Body of pancreas (tissue), 4 donors: ENCODE measurements at regions not wholly inside any gene's neighbourhood (a gene's known extent, or its start where the extent isn't known, plus 50 kb on each side); places are given as distances from the start of the nearest gene placed in this dataset.
A peak's percentile ranks its signal among the peaks of the same experiment; 100 is the strongest.

ENCODE experiments used
- ATAC-seq: fragments of 150-250 bp; one replicate; pipeline ENCODE4 v1.9.1; 2016
- DNase-seq, 4 donors: peaks; one replicate each; pipeline ENCODE4 v3.0.0-alpha.2; 2019
- H3K27ac ChIP-seq, 4 donors: fragments of 200-600 bp; sonication (generic); 1 replicate in 3 of 4; 2 replicates in 1 of 4; pipeline versions ENCODE4 v1.5.1 to v1.6.1; 2016 to 2019; ENCODE audit warnings: mild to moderate bottlenecking in 1 of 4, mixed read lengths in 1 of 4, moderate library complexity in 1 of 4
- H3K27me3 ChIP-seq, 2 donors: fragments of 200-600 bp; sonication (generic); one replicate each; pipeline ENCODE4 v1.6.0; 2016; ENCODE audit warnings: mild to moderate bottlenecking in 1 of 2
- H3K36me3 ChIP-seq, 2 donors: fragments of 200-600 bp; sonication (generic); replicated peaks in 1 of 2; 2 replicates each; pipeline ENCODE4 v1.5.1; 2016; ENCODE audit warnings: low read depth in 2 of 2; ENCODE audit not compliant: insufficient read depth in 1 of 2
- H3K4me1 ChIP-seq: fragments of 200-600 bp; sonication (generic); one replicate; pipeline ENCODE4 v1.6.0; 2016
- H3K4me3 ChIP-seq, 2 donors: fragments of 200-600 bp; sonication (generic); 1 replicate in 1 of 2; 2 replicates in 1 of 2; pipeline ENCODE4 v1.5.1; 2016 to 2019
- H3K9me3 ChIP-seq, 3 donors: fragments of 200-600 bp; sonication (generic); 1 replicate in 2 of 3; 2 replicates in 1 of 3; pipeline ENCODE4 v1.5.1; 2016
- POLR2A ChIP-seq, 3 donors: fragments of 450-650 bp; IDR thresholded peaks; one replicate each; pipeline ENCODE4 v1.6.1; 2016; ENCODE audit warnings: antibody characterized with exemption in 3 of 3, mild to moderate bottlenecking in 2 of 3
- WGBS, 2 donors: methylation state at CpG; one replicate each; pipeline ENCODE4 v1.1.5; 2017; 5-methylcytosine and 5-hydroxymethylcytosine counted together
- intact Hi-C: fragments of 100-400 bp; cut with DNase I; formaldehyde crosslinking; loops from one replicate; pipeline ENCODE4 v1.15.1; 2023
- TF ChIP-seq, protein P1 (sequence below), 7 experiments: fragments of 450-650 bp in 4 of 7; fragments of 200-600 bp in 3 of 7; sonication (generic) in 3 of 7; IDR thresholded peaks; one replicate each; pipeline ENCODE4 v1.5.1; 2016 to 2019; ENCODE audit warnings: antibody characterized with exemption in 7 of 7

DNA sequence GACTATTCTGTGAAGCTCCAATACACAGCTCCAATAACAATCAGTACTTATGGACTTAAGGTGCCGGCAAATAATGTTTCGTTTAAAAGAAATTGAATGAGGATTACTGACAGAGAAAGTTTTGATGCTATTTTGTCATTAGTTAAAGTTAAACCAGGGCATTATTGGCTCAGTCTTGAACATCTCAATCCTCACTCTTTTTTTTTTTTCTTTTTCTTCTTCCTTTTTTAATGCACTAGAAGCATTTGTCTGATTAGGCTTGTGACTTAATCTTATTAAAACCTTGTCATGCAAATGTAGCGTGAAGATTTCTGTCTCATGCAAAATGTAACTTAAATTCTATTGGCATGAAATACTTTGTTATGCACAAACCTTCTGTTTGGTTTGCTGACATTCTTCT, 346.8 kb upstream of the ADGRL2 start:
- TF ChIP-seq, protein P1, sequence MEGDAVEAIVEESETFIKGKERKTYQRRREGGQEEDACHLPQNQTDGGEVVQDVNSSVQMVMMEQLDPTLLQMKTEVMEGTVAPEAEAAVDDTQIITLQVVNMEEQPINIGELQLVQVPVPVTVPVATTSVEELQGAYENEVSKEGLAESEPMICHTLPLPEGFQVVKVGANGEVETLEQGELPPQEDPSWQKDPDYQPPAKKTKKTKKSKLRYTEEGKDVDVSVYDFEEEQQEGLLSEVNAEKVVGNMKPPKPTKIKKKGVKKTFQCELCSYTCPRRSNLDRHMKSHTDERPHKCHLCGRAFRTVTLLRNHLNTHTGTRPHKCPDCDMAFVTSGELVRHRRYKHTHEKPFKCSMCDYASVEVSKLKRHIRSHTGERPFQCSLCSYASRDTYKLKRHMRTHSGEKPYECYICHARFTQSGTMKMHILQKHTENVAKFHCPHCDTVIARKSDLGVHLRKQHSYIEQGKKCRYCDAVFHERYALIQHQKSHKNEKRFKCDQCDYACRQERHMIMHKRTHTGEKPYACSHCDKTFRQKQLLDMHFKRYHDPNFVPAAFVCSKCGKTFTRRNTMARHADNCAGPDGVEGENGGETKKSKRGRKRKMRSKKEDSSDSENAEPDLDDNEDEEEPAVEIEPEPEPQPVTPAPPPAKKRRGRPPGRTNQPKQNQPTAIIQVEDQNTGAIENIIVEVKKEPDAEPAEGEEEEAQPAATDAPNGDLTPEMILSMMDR (IDR thresholded peaks at IDR 0.05) = no peak
- no peak for TF ChIP-seq POLR2A (IDR thresholded peaks at IDR 0.05)
- Histone ChIP-seq H3K4me1 (no peaks in the 10 kb centered on the region), H3K4me3 (no peak overlapping the region), H3K27ac (no peak overlapping the region), H3K27me3 (no peaks in the 10 kb centered on the region), H3K36me3 (no peaks in the 10 kb centered on the region), H3K9me3 (no peaks in the 10 kb centered on the region)
- 64 to 73% methylated on average over 3 of the region's 3 CpGs for WGBS, 2 donors
- ATAC-seq = no peak
- DNase-seq = no peak
- intact Hi-C loops = no loop called here

DNA sequence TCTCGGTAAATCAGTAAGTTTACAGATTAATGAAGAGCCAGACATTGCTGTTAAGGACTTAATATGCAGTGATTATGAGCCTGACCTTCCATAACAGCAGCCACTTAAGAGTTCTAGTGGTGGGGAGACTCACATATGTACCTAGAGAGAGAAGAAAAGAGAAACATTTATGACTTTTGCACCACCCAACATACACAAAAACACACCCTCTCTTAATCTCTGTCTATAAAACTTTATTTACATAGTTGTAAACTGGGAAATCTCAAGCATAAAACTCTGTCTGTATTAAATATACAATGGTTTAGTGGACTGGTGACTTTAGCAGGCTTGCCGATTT, 347.4 kb upstream of the ADGRL2 start:
- H3K36me3 ChIP-seq = no peaks in the 10 kb centered on the region
- no peak for TF ChIP-seq POLR2A (IDR thresholded peaks at IDR 0.05)
- TF ChIP-seq, protein P1 (IDR thresholded peaks at IDR 0.05) = no peak
- intact Hi-C loops = no loop called here
- WGBS, 2 donors = 38% methylated on average over 2 of the region's 2 CpGs
- DNase-seq = no peak
- no peak overlapping the region for H3K27ac ChIP-seq
- no peaks in the 10 kb centered on the region for H3K27me3 ChIP-seq
- ATAC-seq = no peak
- H3K9me3 ChIP-seq = no peaks in the 10 kb centered on the region
- no peak overlapping the region for H3K4me3 ChIP-seq
- no peaks in the 10 kb centered on the region for H3K4me1 ChIP-seq

DNA sequence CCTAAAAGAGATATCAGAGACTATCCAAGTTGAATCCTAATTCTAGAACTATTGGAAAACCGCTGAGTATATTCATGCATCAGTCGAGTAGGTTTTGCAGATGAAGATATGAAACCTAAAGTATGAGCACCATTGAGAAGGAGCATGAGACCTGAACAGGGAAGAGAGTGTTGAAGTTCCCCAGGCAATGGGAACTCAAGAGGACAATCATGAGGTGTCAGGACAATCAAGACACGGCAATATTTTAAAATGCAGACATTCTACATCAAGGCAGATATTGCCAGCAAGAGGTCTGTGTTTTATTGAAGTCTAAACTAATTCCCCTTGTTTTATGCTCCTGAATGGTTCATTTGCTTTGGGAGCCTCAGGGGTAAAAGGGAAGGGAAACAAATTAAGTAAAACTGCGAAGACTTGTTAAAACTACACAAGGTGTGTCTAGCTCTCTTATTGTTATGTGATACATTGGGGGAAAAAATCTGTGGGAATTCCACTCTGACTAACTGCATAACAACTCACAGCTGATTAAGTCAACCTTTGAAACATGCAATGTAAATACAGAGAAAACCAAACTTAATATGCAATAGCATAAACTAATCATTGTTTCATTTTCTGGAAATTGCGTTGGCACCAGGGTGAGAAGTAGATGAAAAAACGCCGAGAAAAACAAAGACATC, 347.9 kb upstream of the ADGRL2 start:
- Histone ChIP-seq H3K27me3 (no peaks in the 10 kb centered on the region), H3K4me1 (no peaks in the 10 kb centered on the region), H3K27ac (peak overlapping the region in 1 of 4 donors; percentile 14), H3K4me3 (no peak overlapping the region), H3K9me3 (no peaks in the 10 kb centered on the region), H3K36me3 (no peaks in the 10 kb centered on the region)
- WGBS, 2 donors = 52 to 58% methylated on average over 7 of the region's 7 CpGs
- no peak for ATAC-seq
- TF ChIP-seq POLR2A (IDR thresholded peaks at IDR 0.05) = no peak
- TF ChIP-seq, protein P1 (IDR thresholded peaks at IDR 0.05) = no peak
- no peak for DNase-seq
- intact Hi-C loops = no loop called here

DNA sequence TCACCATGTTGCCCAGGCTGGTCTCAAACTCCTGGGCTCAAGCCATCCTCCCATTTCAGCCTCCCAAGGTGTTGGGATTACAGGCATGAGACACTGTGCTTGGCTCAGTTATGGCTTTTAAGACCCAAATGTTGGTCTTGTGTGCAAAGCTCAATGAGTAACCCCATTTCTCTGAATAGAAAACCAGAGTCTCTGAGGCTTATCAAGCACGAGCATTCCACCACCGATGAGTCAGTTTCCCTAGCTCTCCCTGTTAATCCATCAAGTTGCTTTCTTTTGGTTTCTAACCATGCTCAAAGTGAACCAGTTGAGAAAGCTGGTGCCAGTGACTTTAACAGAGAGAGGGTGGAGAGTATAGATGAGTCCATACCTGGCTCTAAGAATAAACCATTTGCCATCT, 350.9 kb upstream of the ADGRL2 start:
- H3K4me3 ChIP-seq = no peak overlapping the region
- TF ChIP-seq, protein P1 (IDR thresholded peaks at IDR 0.05) = no peak
- no peak for TF ChIP-seq POLR2A (IDR thresholded peaks at IDR 0.05)
- ATAC-seq = no peak
- no peaks in the 10 kb centered on the region for H3K36me3 ChIP-seq
- no peaks in the 10 kb centered on the region for H3K27me3 ChIP-seq
- no peak overlapping the region for H3K27ac ChIP-seq
- intact Hi-C loops = no loop called here
- no peaks in the 10 kb centered on the region for H3K9me3 ChIP-seq
- WGBS, 2 donors = 89 to 92% methylated on average over 2 of the region's 2 CpGs
- no peaks in the 10 kb centered on the region for H3K4me1 ChIP-seq
- no peak for DNase-seq

DNA sequence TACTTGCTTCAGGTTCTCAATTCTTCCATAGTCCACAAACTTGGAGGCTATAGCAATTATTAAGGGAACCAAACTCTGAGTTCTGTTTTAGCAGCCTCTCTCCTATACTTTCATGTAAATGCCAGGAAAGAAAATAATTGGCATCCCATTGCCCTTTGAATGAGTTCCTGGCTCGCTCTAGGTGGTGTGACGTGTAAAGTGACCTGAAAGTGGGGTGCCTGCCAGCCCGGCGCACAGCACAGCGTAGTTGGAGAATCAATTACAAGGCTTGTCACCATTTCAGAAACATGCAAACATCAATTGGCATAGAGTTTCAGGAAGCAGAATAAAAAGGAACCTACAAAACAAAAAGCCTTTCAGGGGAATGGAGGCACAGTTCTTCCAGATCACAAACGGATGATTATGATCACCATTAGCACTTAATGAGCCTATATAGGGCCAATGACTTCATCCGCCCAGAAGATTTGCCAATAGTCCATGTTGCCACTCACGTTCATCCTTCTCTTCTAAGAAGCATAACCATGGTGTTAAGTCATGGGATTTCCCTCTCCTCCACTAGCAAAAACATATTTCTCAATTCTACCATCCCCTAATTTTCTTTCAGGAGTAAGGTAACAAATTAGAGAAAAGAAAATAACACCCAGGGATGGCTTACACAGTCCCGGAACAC, 354.6 kb upstream of the ADGRL2 start:
- Histone ChIP-seq H3K27ac (peak overlapping the region in 3 of 4 donors; percentile 22 to 70 (median 59)), H3K4me3 (no peak overlapping the region), H3K27me3 (no peaks in the 10 kb centered on the region), H3K9me3 (no peaks in the 10 kb centered on the region), H3K4me1 (no peaks in the 10 kb centered on the region), H3K36me3 (no peaks in the 10 kb centered on the region)
- 40 to 43% methylated on average over 9 of the region's 9 CpGs for WGBS, 2 donors
- TF ChIP-seq, protein P1 (IDR thresholded peaks at IDR 0.05) = no peak
- TF ChIP-seq POLR2A (IDR thresholded peaks at IDR 0.05) = no peak
- ATAC-seq = peak; percentile 96
- intact Hi-C loops = no loop called here
- peak; percentile 48 to 75 (median 66) for DNase-seq
